ENCODE measurements at regions not wholly inside any gene's neighbourhood (a gene's known extent, or its start where the extent isn't known, plus 50 kb on each side); places are given as distances from the start of the nearest gene placed in this dataset.

DNA sequence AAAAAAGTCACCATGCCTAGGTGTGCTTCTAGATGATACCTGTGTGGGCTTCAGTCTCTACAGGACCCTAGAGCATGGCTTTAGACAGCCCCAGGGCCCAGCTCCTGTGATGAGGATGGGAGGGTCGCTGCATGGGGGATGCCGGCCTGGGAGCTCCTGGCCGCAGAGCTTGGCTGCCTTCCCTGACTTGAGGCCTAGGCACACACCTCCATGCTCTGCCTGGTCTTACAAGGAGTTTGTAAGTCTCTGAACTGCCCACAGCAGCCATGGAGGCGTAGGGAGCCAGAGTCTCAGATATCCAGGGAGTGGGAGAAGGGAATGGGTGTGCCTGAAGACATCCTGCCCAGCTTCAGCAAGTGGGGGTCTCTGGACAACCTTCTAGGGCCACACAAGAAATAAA lies 149.5 kb upstream of the MYL2 start:
- TF ChIP-seq, protein P1, sequence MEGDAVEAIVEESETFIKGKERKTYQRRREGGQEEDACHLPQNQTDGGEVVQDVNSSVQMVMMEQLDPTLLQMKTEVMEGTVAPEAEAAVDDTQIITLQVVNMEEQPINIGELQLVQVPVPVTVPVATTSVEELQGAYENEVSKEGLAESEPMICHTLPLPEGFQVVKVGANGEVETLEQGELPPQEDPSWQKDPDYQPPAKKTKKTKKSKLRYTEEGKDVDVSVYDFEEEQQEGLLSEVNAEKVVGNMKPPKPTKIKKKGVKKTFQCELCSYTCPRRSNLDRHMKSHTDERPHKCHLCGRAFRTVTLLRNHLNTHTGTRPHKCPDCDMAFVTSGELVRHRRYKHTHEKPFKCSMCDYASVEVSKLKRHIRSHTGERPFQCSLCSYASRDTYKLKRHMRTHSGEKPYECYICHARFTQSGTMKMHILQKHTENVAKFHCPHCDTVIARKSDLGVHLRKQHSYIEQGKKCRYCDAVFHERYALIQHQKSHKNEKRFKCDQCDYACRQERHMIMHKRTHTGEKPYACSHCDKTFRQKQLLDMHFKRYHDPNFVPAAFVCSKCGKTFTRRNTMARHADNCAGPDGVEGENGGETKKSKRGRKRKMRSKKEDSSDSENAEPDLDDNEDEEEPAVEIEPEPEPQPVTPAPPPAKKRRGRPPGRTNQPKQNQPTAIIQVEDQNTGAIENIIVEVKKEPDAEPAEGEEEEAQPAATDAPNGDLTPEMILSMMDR (IDR thresholded peaks at IDR 0.05), result no peak
- TF ChIP-seq POLR2A (IDR thresholded peaks at IDR 0.05), result no peak

Measured in heart left ventricle (tissue), 13 donors.